PC-3 (cell line): ENCODE measurements at regions not wholly inside any gene's neighbourhood (a gene's known extent, or its start where the extent isn't known, plus 50 kb on each side); places are given as distances from the start of the nearest gene placed in this dataset.

ENCODE experiments used
- ATAC-seq: fragments of 200-7000 bp; cut with Tn5 transposase; 2 replicates; pipeline ENCODE4 v1.9.1; 2020; ENCODE audit warnings: mild to moderate bottlenecking, moderate library complexity
- BruUV-seq: library from RNA; stranded (reverse); fragments of 400-500 nt; replicated peaks from 2 replicates; lab custom pipeline; 2021; lab: Mats Ljungman, UMichigan
- CTCF ChIA-PET: fragments of 300-600 bp; sonication (Branson Sonifier 250); formaldehyde crosslinking; loops from one replicate; lab custom pipeline; 2022; ENCODE audit warnings: antibody characterized with exemption; lab: Charles Lee
- POLR2A ChIA-PET: fragments of 300-600 bp; sonication (Branson Sonifier 250); formaldehyde crosslinking; loops from one replicate; lab custom pipeline; 2022; ENCODE audit warnings: antibody characterized with exemption; ENCODE audit not compliant: unreplicated experiment; lab: Charles Lee
- DNase-seq: peaks from one replicate; pipeline ENCODE4 v3.0.0-alpha.2; 2015
- H2AFZ ChIP-seq: fragments of 300-600 bp; sonication (generic); 2 replicates; pipeline ENCODE4 v1.6.0; 2016; ENCODE audit warnings: antibody characterized with exemption, low read length
- H3F3A ChIP-seq: fragments of 300-600 bp; sonication (generic); one replicate; pipeline ENCODE4 v1.6.0; 2017; ENCODE audit warnings: antibody characterized with exemption, low read length, control low read depth, mild to moderate bottlenecking; ENCODE audit not compliant: unreplicated experiment
- H3K27ac ChIP-seq: fragments of 300-600 bp; sonication (generic); 2 replicates; pipeline ENCODE4 v1.5.1; 2016; ENCODE audit warnings: mild to moderate bottlenecking, low read length
- H3K27me3 ChIP-seq: fragments of 300-600 bp; sonication (generic); 2 replicates; pipeline ENCODE4 v1.6.1; 2016; ENCODE audit warnings: low read length, mixed read lengths
- H3K36me3 ChIP-seq: fragments of 300-600 bp; sonication (generic); 2 replicates; pipeline ENCODE4 v1.6.1; 2016; ENCODE audit warnings: low read depth, mixed run types, low read length, mixed read lengths
- H3K4me1 ChIP-seq: fragments of 300-600 bp; sonication (generic); 2 replicates; pipeline ENCODE4 v1.5.1; 2016; ENCODE audit warnings: low read length; ENCODE audit not compliant: insufficient read depth
- H3K4me2 ChIP-seq: fragments of 300-600 bp; sonication (generic); 2 replicates; pipeline ENCODE4 v1.6.0; 2016; ENCODE audit warnings: low read length
- H3K4me3 ChIP-seq: fragments of 300-600 bp; sonication (generic); 2 replicates; pipeline ENCODE4 v1.5.1; 2016; ENCODE audit warnings: mild to moderate bottlenecking, low read length, mixed read lengths
- H3K79me2 ChIP-seq: fragments of 300-600 bp; sonication (generic); 2 replicates; pipeline ENCODE4 v1.6.1; 2017; ENCODE audit warnings: low read length, mixed read lengths
- H3K9ac ChIP-seq: fragments of 300-600 bp; sonication (generic); 2 replicates; pipeline ENCODE4 v1.6.0; 2016; ENCODE audit warnings: mild to moderate bottlenecking, low read length
- H3K9me2 ChIP-seq: fragments of 300-600 bp; sonication (generic); replicated peaks from 2 replicates; pipeline ENCODE4 v1.6.1; 2016; ENCODE audit warnings: mixed run types, low read length, mixed read lengths
- H3K9me3 ChIP-seq: fragments of 300-600 bp; sonication (generic); 2 replicates; pipeline ENCODE4 v1.6.1; 2016; ENCODE audit warnings: low read length, mixed read lengths
- H4K20me1 ChIP-seq: fragments of 300-600 bp; sonication (generic); 2 replicates; pipeline ENCODE4 v1.6.1; 2016; ENCODE audit warnings: low read length, mixed read lengths
- EZH2 ChIP-seq: fragments of 300-600 bp; sonication (generic); IDR thresholded peaks from one replicate; pipeline ENCODE4 v1.6.1; 2017; ENCODE audit warnings: antibody characterized with exemption, mild to moderate bottlenecking, low read length; ENCODE audit not compliant: unreplicated experiment
- EZH2phosphoT487 ChIP-seq: fragments of 300-600 bp; sonication (generic); IDR thresholded peaks from 2 replicates; pipeline ENCODE4 v1.6.1; 2018; ENCODE audit warnings: mild to moderate bottlenecking, antibody characterized with exemption, low read length, borderline replicate concordance
- intact Hi-C: fragments of 100-400 bp; cut with micrococcal nuclease; formaldehyde crosslinking; loops from 2 replicates; pipeline ENCODE4 v1.9.0; 2023
- TF ChIP-seq, protein P1 (sequence below): fragments of 300-600 bp; sonication (generic); conservative IDR thresholded peaks from 2 replicates; pipeline ENCODE4 v1.5.1; 2017; ENCODE audit warnings: antibody characterized with exemption, low read depth, mild to moderate bottlenecking, low read length

DNA sequence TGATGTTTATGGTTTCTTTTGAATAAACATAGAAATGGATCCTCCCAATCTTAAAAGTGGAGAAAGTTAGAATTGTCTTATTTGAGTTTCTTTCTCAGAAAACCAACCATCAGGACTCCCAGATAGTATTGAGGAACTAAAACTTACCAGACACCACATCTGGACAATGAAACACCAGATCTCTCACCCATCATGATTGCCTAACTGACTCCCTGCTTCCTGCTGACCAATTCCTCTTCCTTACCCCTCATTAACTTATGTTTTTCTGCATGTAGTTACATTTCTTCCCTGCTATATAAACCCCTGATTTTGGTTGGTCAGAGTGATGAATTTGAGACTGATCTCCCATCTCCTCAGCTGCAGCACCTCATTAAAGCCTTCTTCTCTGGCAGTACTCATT, 242.0 kb upstream of the SETMAR start:
- H3K27ac ChIP-seq: no peak overlapping the region
- no peak overlapping the region for H2AFZ ChIP-seq
- ChIA-PET CTCF (no interaction called here), POLR2A (no interaction called here)
- no peak for TF ChIP-seq EZH2
- TF ChIP-seq EZH2phosphoT487: no peak
- TF ChIP-seq, protein P1, sequence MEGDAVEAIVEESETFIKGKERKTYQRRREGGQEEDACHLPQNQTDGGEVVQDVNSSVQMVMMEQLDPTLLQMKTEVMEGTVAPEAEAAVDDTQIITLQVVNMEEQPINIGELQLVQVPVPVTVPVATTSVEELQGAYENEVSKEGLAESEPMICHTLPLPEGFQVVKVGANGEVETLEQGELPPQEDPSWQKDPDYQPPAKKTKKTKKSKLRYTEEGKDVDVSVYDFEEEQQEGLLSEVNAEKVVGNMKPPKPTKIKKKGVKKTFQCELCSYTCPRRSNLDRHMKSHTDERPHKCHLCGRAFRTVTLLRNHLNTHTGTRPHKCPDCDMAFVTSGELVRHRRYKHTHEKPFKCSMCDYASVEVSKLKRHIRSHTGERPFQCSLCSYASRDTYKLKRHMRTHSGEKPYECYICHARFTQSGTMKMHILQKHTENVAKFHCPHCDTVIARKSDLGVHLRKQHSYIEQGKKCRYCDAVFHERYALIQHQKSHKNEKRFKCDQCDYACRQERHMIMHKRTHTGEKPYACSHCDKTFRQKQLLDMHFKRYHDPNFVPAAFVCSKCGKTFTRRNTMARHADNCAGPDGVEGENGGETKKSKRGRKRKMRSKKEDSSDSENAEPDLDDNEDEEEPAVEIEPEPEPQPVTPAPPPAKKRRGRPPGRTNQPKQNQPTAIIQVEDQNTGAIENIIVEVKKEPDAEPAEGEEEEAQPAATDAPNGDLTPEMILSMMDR: no peak
- H3K36me3 ChIP-seq: no peaks in the 10 kb centered on the region
- DNase-seq (no peak), ATAC-seq (no peak)
- no TSS peak for BruUV-seq
- H3K9ac ChIP-seq: no peak overlapping the region
- intact Hi-C loops: no loop called here
- no peaks in the 10 kb centered on the region for H3K79me2 ChIP-seq
- H4K20me1 ChIP-seq: no peaks in the 10 kb centered on the region
- no peaks in the 10 kb centered on the region for H3K9me2 ChIP-seq
- no peak overlapping the region for H3K4me2 ChIP-seq
- H3K4me1 ChIP-seq: no peaks in the 10 kb centered on the region
- H3K4me3 ChIP-seq: no peak overlapping the region
- H3K27me3 ChIP-seq: no peaks in the 10 kb centered on the region
- no peaks in the 10 kb centered on the region for H3F3A ChIP-seq
- H3K9me3 ChIP-seq: no peaks in the 10 kb centered on the region

DNA sequence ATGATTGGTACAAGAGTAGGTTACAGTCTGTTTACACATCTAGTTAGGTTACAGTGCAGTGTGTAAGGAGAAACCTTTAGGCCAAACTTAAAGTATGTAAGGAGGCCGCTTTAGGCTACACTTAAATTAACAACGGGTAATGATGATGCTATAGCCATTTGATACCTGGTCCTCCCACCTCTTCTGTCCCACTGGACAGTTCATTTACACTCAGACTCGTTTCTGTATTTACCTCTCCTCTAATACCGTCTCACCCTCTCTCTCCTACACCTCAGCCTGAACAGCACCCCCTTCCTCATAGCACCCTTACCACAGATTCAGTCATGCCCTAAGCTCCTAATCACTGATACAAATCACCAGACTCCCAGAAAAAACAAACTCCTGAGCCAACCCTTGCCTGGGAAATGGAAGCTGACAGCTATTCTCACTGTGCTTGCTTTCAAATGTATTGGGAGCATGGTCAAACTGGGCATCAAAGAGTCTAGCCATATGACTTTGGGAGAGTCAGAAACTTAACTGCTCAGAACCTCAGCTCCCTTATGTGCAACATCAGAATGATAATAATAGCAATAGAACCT, 241.3 kb upstream of the SETMAR start:
- intact Hi-C loops: no loop called here
- CTCF ChIA-PET: no interaction called here

DNA sequence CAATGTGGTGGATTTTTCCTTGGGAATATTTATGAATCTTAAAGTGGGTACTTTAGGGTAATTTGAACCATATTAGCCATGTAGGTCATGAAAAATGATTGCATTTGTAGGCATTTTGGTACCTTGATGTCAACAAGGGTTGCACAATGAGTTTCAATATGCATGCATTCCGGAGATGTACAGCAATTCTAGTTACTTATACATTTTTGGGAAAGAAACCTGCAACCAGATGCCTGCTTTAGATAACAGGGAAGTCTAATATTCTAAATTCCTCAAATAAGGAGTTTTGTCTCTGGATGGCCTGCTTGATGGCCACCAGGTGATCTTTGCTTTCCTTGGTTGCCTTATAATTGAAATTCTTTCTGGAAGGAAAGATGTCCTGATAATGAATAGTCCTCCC, 240.5 kb upstream of the SETMAR start:
- DNase-seq: no peak
- H3K27me3 ChIP-seq: no peaks in the 10 kb centered on the region
- H3K4me3 ChIP-seq: no peak overlapping the region
- H3F3A ChIP-seq: no peaks in the 10 kb centered on the region
- TF ChIP-seq, protein P1: no peak
- TF ChIP-seq EZH2phosphoT487 (no peak), EZH2 (no peak)
- H2AFZ ChIP-seq: no peak overlapping the region
- intact Hi-C loops: no loop called here
- no peak overlapping the region for H3K27ac ChIP-seq
- no peaks in the 10 kb centered on the region for H3K36me3 ChIP-seq
- H3K4me2 ChIP-seq: no peak overlapping the region
- POLR2A ChIA-PET: no interaction called here
- no peaks in the 10 kb centered on the region for H3K4me1 ChIP-seq
- CTCF ChIA-PET: no interaction called here
- H4K20me1 ChIP-seq: no peaks in the 10 kb centered on the region
- ATAC-seq: no peak
- H3K9me2 ChIP-seq: no peaks in the 10 kb centered on the region
- no peaks in the 10 kb centered on the region for H3K79me2 ChIP-seq
- BruUV-seq: no TSS peak
- no peaks in the 10 kb centered on the region for H3K9me3 ChIP-seq
- no peak overlapping the region for H3K9ac ChIP-seq

More for the DNA sequence above, 241.3 kb upstream of the SETMAR start:
- H2AFZ ChIP-seq: no peak overlapping the region
- no peak overlapping the region for H3K4me2 ChIP-seq
- ATAC-seq (no peak), DNase-seq (no peak)
- no peak for TF ChIP-seq EZH2
- TF ChIP-seq, protein P1: no peak
- no peak for TF ChIP-seq EZH2phosphoT487
- H3K9ac ChIP-seq: no peak overlapping the region
- H3K79me2 ChIP-seq: no peaks in the 10 kb centered on the region
- POLR2A ChIA-PET: no interaction called here
- no peaks in the 10 kb centered on the region for H3F3A ChIP-seq
- no peaks in the 10 kb centered on the region for H3K4me1 ChIP-seq
- H3K36me3 ChIP-seq: no peaks in the 10 kb centered on the region
- H3K9me3 ChIP-seq: no peaks in the 10 kb centered on the region
- BruUV-seq: no TSS peak
- H3K9me2 ChIP-seq: no peaks in the 10 kb centered on the region
- no peaks in the 10 kb centered on the region for H3K27me3 ChIP-seq
- H4K20me1 ChIP-seq: no peaks in the 10 kb centered on the region
- H3K4me3 ChIP-seq: no peak overlapping the region
- no peak overlapping the region for H3K27ac ChIP-seq
